Activated naive CD8-positive, alpha-beta T cell (primary cell): ENCODE measurements at regions not wholly inside any gene's neighbourhood (a gene's known extent, or its start where the extent isn't known, plus 50 kb on each side); places are given as distances from the start of the nearest gene placed in this dataset.
"Not testable (repeated sequence)": the region's sequence is repeated elsewhere in the genome, so short reads cannot be mapped to it uniquely, and the experiment has no call there.

Source experiments
- H3K27ac Mint-ChIP-seq: one replicate; pipeline ENCODE4 v1.8.0; 2021; ENCODE audit warnings: mixed read lengths
- H3K27me3 Mint-ChIP-seq: one replicate; pipeline ENCODE4 v1.8.0; 2021; ENCODE audit warnings: mixed read lengths
- H3K36me3 Mint-ChIP-seq: one replicate; pipeline ENCODE4 v1.8.0; 2021; ENCODE audit warnings: mixed read lengths
- H3K4me1 Mint-ChIP-seq: one replicate; pipeline ENCODE4 v1.8.0; 2021; ENCODE audit warnings: low read depth, mixed read lengths
- H3K4me3 Mint-ChIP-seq: one replicate; pipeline ENCODE4 v1.8.0; 2021; ENCODE audit warnings: mild to moderate bottlenecking, mixed read lengths
- H3K9me3 Mint-ChIP-seq: one replicate; pipeline ENCODE4 v1.8.0; 2021; ENCODE audit warnings: low read depth, mixed read lengths

- H3K27me3 Mint-ChIP-seq, H3K36me3 Mint-ChIP-seq, H3K4me3 Mint-ChIP-seq: not testable (repeated sequence)
Observed at GRCh38 chr1:149246212-149246611, 142.9 kb upstream of the NBPF9 start.

GRCh38 chr1:149248610-149249009 lies 145.3 kb upstream of the NBPF9 start:
- not testable (repeated sequence) for H3K36me3 Mint-ChIP-seq, H3K4me1 Mint-ChIP-seq, H3K9me3 Mint-ChIP-seq, H3K4me3 Mint-ChIP-seq, H3K27ac Mint-ChIP-seq, H3K27me3 Mint-ChIP-seq

More at GRCh38 chr1:149246212-149246611, 142.9 kb upstream of the NBPF9 start:
- not testable (repeated sequence) for H3K9me3 Mint-ChIP-seq, H3K27ac Mint-ChIP-seq, H3K4me1 Mint-ChIP-seq

- H3K4me1 Mint-ChIP-seq, H3K27ac Mint-ChIP-seq, H3K27me3 Mint-ChIP-seq, H3K9me3 Mint-ChIP-seq, H3K36me3 Mint-ChIP-seq, H3K4me3 Mint-ChIP-seq: not testable (repeated sequence)
Observed at GRCh38 chr1:149249850-149250467, 146.6 kb upstream of the NBPF9 start.

- not testable (repeated sequence) for H3K4me3 Mint-ChIP-seq, H3K27me3 Mint-ChIP-seq, H3K4me1 Mint-ChIP-seq, H3K9me3 Mint-ChIP-seq, H3K36me3 Mint-ChIP-seq, H3K27ac Mint-ChIP-seq
Observed at GRCh38 chr1:149254894-149255847, 151.8 kb upstream of the NBPF9 start.

GRCh38 chr1:149260284-149260683 lies 156.9 kb upstream of the NBPF9 start:
- H3K27me3 Mint-ChIP-seq, H3K4me1 Mint-ChIP-seq, H3K36me3 Mint-ChIP-seq, H3K27ac Mint-ChIP-seq, H3K4me3 Mint-ChIP-seq, H3K9me3 Mint-ChIP-seq: not testable (repeated sequence)

- H3K9me3 Mint-ChIP-seq, H3K27ac Mint-ChIP-seq, H3K4me1 Mint-ChIP-seq, H3K27me3 Mint-ChIP-seq, H3K4me3 Mint-ChIP-seq, H3K36me3 Mint-ChIP-seq: not testable (repeated sequence)
Observed at GRCh38 chr1:149260736-149261340, 157.5 kb upstream of the NBPF9 start.

GRCh38 chr1:149267287-149267686 lies 163.9 kb upstream of the NBPF9 start:
- not testable (repeated sequence) for H3K27ac Mint-ChIP-seq, H3K4me1 Mint-ChIP-seq, H3K27me3 Mint-ChIP-seq, H3K9me3 Mint-ChIP-seq, H3K36me3 Mint-ChIP-seq, H3K4me3 Mint-ChIP-seq

- H3K27me3 Mint-ChIP-seq, H3K9me3 Mint-ChIP-seq, H3K27ac Mint-ChIP-seq, H3K36me3 Mint-ChIP-seq, H3K4me1 Mint-ChIP-seq, H3K4me3 Mint-ChIP-seq: not testable (repeated sequence)
Observed at GRCh38 chr1:149269001-149269702, 165.8 kb upstream of the NBPF9 start.

GRCh38 chr1:149269833-149270232 lies 166.5 kb upstream of the NBPF9 start:
- H3K9me3 Mint-ChIP-seq, H3K27ac Mint-ChIP-seq, H3K4me3 Mint-ChIP-seq, H3K27me3 Mint-ChIP-seq, H3K4me1 Mint-ChIP-seq, H3K36me3 Mint-ChIP-seq: not testable (repeated sequence)

GRCh38 chr1:149274493-149274892 lies 171.1 kb upstream of the NBPF9 start:
- H3K36me3 Mint-ChIP-seq, H3K4me1 Mint-ChIP-seq, H3K9me3 Mint-ChIP-seq, H3K4me3 Mint-ChIP-seq, H3K27ac Mint-ChIP-seq, H3K27me3 Mint-ChIP-seq: not testable (repeated sequence)

- not testable (repeated sequence) for H3K9me3 Mint-ChIP-seq, H3K4me1 Mint-ChIP-seq, H3K27ac Mint-ChIP-seq, H3K27me3 Mint-ChIP-seq, H3K4me3 Mint-ChIP-seq, H3K36me3 Mint-ChIP-seq
Observed at GRCh38 chr1:149275802-149276201, 172.5 kb upstream of the NBPF9 start.

- not testable (repeated sequence) for H3K27me3 Mint-ChIP-seq, H3K4me1 Mint-ChIP-seq, H3K4me3 Mint-ChIP-seq
Observed at GRCh38 chr1:149276496-149276895, 173.1 kb upstream of the NBPF9 start.

GRCh38 chr1:149278156-149278555 lies 174.8 kb upstream of the NBPF9 start:
- not testable (repeated sequence) for H3K4me3 Mint-ChIP-seq, H3K9me3 Mint-ChIP-seq, H3K27me3 Mint-ChIP-seq, H3K36me3 Mint-ChIP-seq, H3K4me1 Mint-ChIP-seq, H3K27ac Mint-ChIP-seq

More at GRCh38 chr1:149276496-149276895, 173.1 kb upstream of the NBPF9 start:
- not testable (repeated sequence) for H3K36me3 Mint-ChIP-seq, H3K9me3 Mint-ChIP-seq, H3K27ac Mint-ChIP-seq

GRCh38 chr1:149279015-149279414 lies 175.7 kb upstream of the NBPF9 start:
- H3K4me3 Mint-ChIP-seq, H3K27ac Mint-ChIP-seq, H3K4me1 Mint-ChIP-seq, H3K9me3 Mint-ChIP-seq, H3K36me3 Mint-ChIP-seq, H3K27me3 Mint-ChIP-seq: not testable (repeated sequence)

- not testable (repeated sequence) for H3K9me3 Mint-ChIP-seq, H3K36me3 Mint-ChIP-seq, H3K4me1 Mint-ChIP-seq, H3K4me3 Mint-ChIP-seq, H3K27me3 Mint-ChIP-seq, H3K27ac Mint-ChIP-seq
Observed at GRCh38 chr1:149279512-149279911, 176.2 kb upstream of the NBPF9 start.
